Activated CD4-positive, alpha-beta T cell treated with anti-CD3 and anti-CD28 coated beads, Interleukin-2, amount 10 ng/mL, durations not matched to agents 24 days and 14 days (primary cell): ENCODE measurements at regions not wholly inside any gene's neighbourhood (a gene's known extent, or its start where the extent isn't known, plus 50 kb on each side); places are given as distances from the start of the nearest gene placed in this dataset.

Experiments
- DNase-seq: peaks from one replicate; pipeline ENCODE4 v3.0.0; 2022
- H3K27ac Mint-ChIP-seq: one replicate; pipeline ENCODE4 v1.8.0; 2022; ENCODE audit warnings: mild to moderate bottlenecking, mixed read lengths
- H3K27me3 Mint-ChIP-seq: one replicate; pipeline ENCODE4 v1.8.0; 2022; ENCODE audit warnings: mixed read lengths
- H3K36me3 Mint-ChIP-seq: one replicate; pipeline ENCODE4 v1.8.0; 2022; ENCODE audit warnings: low read depth, mild to moderate bottlenecking, mixed read lengths
- H3K4me1 Mint-ChIP-seq: one replicate; pipeline ENCODE4 v1.8.0; 2021; ENCODE audit warnings: mixed read lengths
- H3K4me3 Mint-ChIP-seq: one replicate; pipeline ENCODE4 v1.8.0; 2022; ENCODE audit warnings: mild to moderate bottlenecking, moderate library complexity, mixed read lengths
- H3K9me3 Mint-ChIP-seq: one replicate; pipeline ENCODE4 v1.8.0; 2021; ENCODE audit warnings: mixed read lengths
- intact Hi-C: fragments of 100-400 bp; cut with micrococcal nuclease; formaldehyde crosslinking; loops from one replicate; pipeline ENCODE4 v1.15.1; 2023

- DNase-seq: no peak
- H3K9me3 Mint-ChIP-seq: no peaks in the 10 kb centered on the region
- H3K27ac Mint-ChIP-seq: no peak overlapping the region
- H3K27me3 Mint-ChIP-seq: peaks cover 16% of the 10 kb centered on the region
- H3K4me3 Mint-ChIP-seq: no peak overlapping the region
- no peaks in the 10 kb centered on the region for H3K4me1 Mint-ChIP-seq
- no peaks in the 10 kb centered on the region for H3K36me3 Mint-ChIP-seq
- intact Hi-C loops: no loop called here
Measured at GRCh38 chr10:28811639-28812349, 134.5 kb downstream of the BAMBI start.

GRCh38 chr10:28812384-28813372 is 135.4 kb downstream of the BAMBI start:
- H3K9me3 Mint-ChIP-seq: no peaks in the 10 kb centered on the region
- no peak overlapping the region for H3K4me3 Mint-ChIP-seq
- intact Hi-C loops: no loop called here
- no peak for DNase-seq
- H3K36me3 Mint-ChIP-seq: no peaks in the 10 kb centered on the region
- no peaks in the 10 kb centered on the region for H3K4me1 Mint-ChIP-seq
- H3K27me3 Mint-ChIP-seq: peaks cover 12% of the 10 kb centered on the region
- H3K27ac Mint-ChIP-seq: no peak overlapping the region

GRCh38 chr10:28815681-28816080 is 138.4 kb downstream of the BAMBI start:
- H3K27me3 Mint-ChIP-seq: no peaks in the 10 kb centered on the region
- H3K4me1 Mint-ChIP-seq: no peaks in the 10 kb centered on the region
- intact Hi-C loops: no loop called here
- H3K36me3 Mint-ChIP-seq: no peaks in the 10 kb centered on the region
- H3K27ac Mint-ChIP-seq: no peak overlapping the region
- H3K9me3 Mint-ChIP-seq: no peaks in the 10 kb centered on the region
- H3K4me3 Mint-ChIP-seq: no peak overlapping the region
- DNase-seq: no peak

- Mint-ChIP-seq H3K4me1 (no peaks in the 10 kb centered on the region), H3K9me3 (no peaks in the 10 kb centered on the region), H3K27me3 (peaks cover 2% of the 10 kb centered on the region), H3K4me3 (no peak overlapping the region), H3K27ac (no peak overlapping the region), H3K36me3 (no peaks in the 10 kb centered on the region)
- intact Hi-C loops: no loop called here
- DNase-seq: no peak
Measured at GRCh38 chr10:28822719-28823464, 145.6 kb downstream of the BAMBI start.

GRCh38 chr10:28823501-28824075 is 146.3 kb downstream of the BAMBI start:
- no peak for DNase-seq
- no peaks in the 10 kb centered on the region for H3K36me3 Mint-ChIP-seq
- H3K27me3 Mint-ChIP-seq: peaks cover 2% of the 10 kb centered on the region
- no peaks in the 10 kb centered on the region for H3K9me3 Mint-ChIP-seq
- no peaks in the 10 kb centered on the region for H3K4me1 Mint-ChIP-seq
- intact Hi-C loops: no loop called here
- no peak overlapping the region for H3K27ac Mint-ChIP-seq
- no peak overlapping the region for H3K4me3 Mint-ChIP-seq

GRCh38 chr10:28833313-28833712 is 156.0 kb downstream of the BAMBI start:
- DNase-seq: no peak
- intact Hi-C loops: no loop called here
- H3K4me1 Mint-ChIP-seq: no peaks in the 10 kb centered on the region
- H3K9me3 Mint-ChIP-seq: no peaks in the 10 kb centered on the region
- H3K36me3 Mint-ChIP-seq: no peaks in the 10 kb centered on the region
- no peak overlapping the region for H3K27ac Mint-ChIP-seq
- H3K4me3 Mint-ChIP-seq: no peak overlapping the region
- H3K27me3 Mint-ChIP-seq: no peaks in the 10 kb centered on the region

- no peaks in the 10 kb centered on the region for H3K27me3 Mint-ChIP-seq
- no peak overlapping the region for H3K4me3 Mint-ChIP-seq
- H3K36me3 Mint-ChIP-seq: no peaks in the 10 kb centered on the region
- H3K27ac Mint-ChIP-seq: no peak overlapping the region
- intact Hi-C loops: no loop called here
- no peak for DNase-seq
- no peaks in the 10 kb centered on the region for H3K9me3 Mint-ChIP-seq
- H3K4me1 Mint-ChIP-seq: no peaks in the 10 kb centered on the region
Measured at GRCh38 chr10:28836435-28836743, 159.1 kb downstream of the BAMBI start.

- Mint-ChIP-seq H3K4me3 (no peak overlapping the region), H3K27ac (no peak overlapping the region), H3K36me3 (no peaks in the 10 kb centered on the region), H3K9me3 (no peaks in the 10 kb centered on the region), H3K4me1 (no peaks in the 10 kb centered on the region), H3K27me3 (no peaks in the 10 kb centered on the region)
- no peak for DNase-seq
- intact Hi-C loops: no loop called here
Measured at GRCh38 chr10:28837613-28838390, 160.5 kb downstream of the BAMBI start.

- DNase-seq: no peak
- H3K9me3 Mint-ChIP-seq: no peaks in the 10 kb centered on the region
- no peak overlapping the region for H3K4me3 Mint-ChIP-seq
- intact Hi-C loops: no loop called here
- H3K27ac Mint-ChIP-seq: no peak overlapping the region
- no peaks in the 10 kb centered on the region for H3K27me3 Mint-ChIP-seq
- no peaks in the 10 kb centered on the region for H3K36me3 Mint-ChIP-seq
- H3K4me1 Mint-ChIP-seq: no peaks in the 10 kb centered on the region
Measured at GRCh38 chr10:28838908-28839307, 161.6 kb downstream of the BAMBI start.

- no peaks in the 10 kb centered on the region for H3K9me3 Mint-ChIP-seq
- H3K36me3 Mint-ChIP-seq: no peaks in the 10 kb centered on the region
- no peak overlapping the region for H3K4me3 Mint-ChIP-seq
- intact Hi-C loops: no loop called here
- DNase-seq: no peak
- H3K27ac Mint-ChIP-seq: no peak overlapping the region
- H3K4me1 Mint-ChIP-seq: no peaks in the 10 kb centered on the region
- no peaks in the 10 kb centered on the region for H3K27me3 Mint-ChIP-seq
Measured at GRCh38 chr10:28839600-28840007, 162.3 kb downstream of the BAMBI start.

- no peaks in the 10 kb centered on the region for H3K9me3 Mint-ChIP-seq
- DNase-seq: no peak
- no peak overlapping the region for H3K27ac Mint-ChIP-seq
- no peak overlapping the region for H3K4me3 Mint-ChIP-seq
- intact Hi-C loops: no loop called here
- no peaks in the 10 kb centered on the region for H3K27me3 Mint-ChIP-seq
- no peaks in the 10 kb centered on the region for H3K4me1 Mint-ChIP-seq
- H3K36me3 Mint-ChIP-seq: no peaks in the 10 kb centered on the region
Measured at GRCh38 chr10:28840202-28840601, 162.9 kb downstream of the BAMBI start.

- H3K36me3 Mint-ChIP-seq: no peaks in the 10 kb centered on the region
- intact Hi-C loops: no loop called here
- no peak for DNase-seq
- H3K4me1 Mint-ChIP-seq: no peaks in the 10 kb centered on the region
- no peaks in the 10 kb centered on the region for H3K27me3 Mint-ChIP-seq
- no peak overlapping the region for H3K27ac Mint-ChIP-seq
- no peak overlapping the region for H3K4me3 Mint-ChIP-seq
- H3K9me3 Mint-ChIP-seq: no peaks in the 10 kb centered on the region
Measured at GRCh38 chr10:28840971-28841370, 163.7 kb downstream of the BAMBI start.

GRCh38 chr10:28841625-28842024 is 164.3 kb downstream of the BAMBI start:
- no peaks in the 10 kb centered on the region for H3K36me3 Mint-ChIP-seq
- no peaks in the 10 kb centered on the region for H3K9me3 Mint-ChIP-seq
- H3K27me3 Mint-ChIP-seq: no peaks in the 10 kb centered on the region
- no peak overlapping the region for H3K4me3 Mint-ChIP-seq
- intact Hi-C loops: no loop called here
- no peak overlapping the region for H3K27ac Mint-ChIP-seq
- no peak for DNase-seq
- no peaks in the 10 kb centered on the region for H3K4me1 Mint-ChIP-seq
